Spleen (tissue), 7 donors: ENCODE measurements at regions not wholly inside any gene's neighbourhood (a gene's known extent, or its start where the extent isn't known, plus 50 kb on each side); places are given as distances from the start of the nearest gene placed in this dataset.

ENCODE experiments used
- CTCF ChIP-seq, 11 experiments: fragments of 200-600 bp in 7 of 11; fragments of 450-650 bp in 4 of 11; sonication (generic) in 4 of 11; IDR thresholded peaks in 8 of 11; conservative IDR thresholded peaks in 3 of 11; 1 replicate in 7 of 11; 2 replicates in 4 of 11; pipeline versions ENCODE4 v1.4.0 to v1.8.0; 2016 to 2021; ENCODE audit warnings: antibody characterized with exemption in 11 of 11, inconsistent platforms in 4 of 11, mild to moderate bottlenecking in 1 of 11
- POLR2A ChIP-seq, 3 donors: fragments of 450-650 bp; IDR thresholded peaks; one replicate each; pipeline ENCODE4 v1.5.1; 2017; ENCODE audit warnings: antibody characterized with exemption in 3 of 3, mild to moderate bottlenecking in 1 of 3
- donor health status: DM: no; HTN: no; CAD: no; lungs with moderate emphysema.
- donor health status: DM: no; HTN: no; CAD: no.
- donor health status: DM: no; HTN: no; CAD: no.

GRCh38 chr5:108623826-108624225, 123.9 kb upstream of the FER start:
- TF ChIP-seq POLR2A (IDR thresholded peaks at IDR 0.05) (no peak), CTCF (IDR thresholded peaks at IDR 0.05 in 8 of 11, conservative IDR thresholded peaks at IDR 0.05 in 3 of 11) (no peak)
